ENCODE measurements at regions not wholly inside any gene's neighbourhood (a gene's known extent, or its start where the extent isn't known, plus 50 kb on each side); places are given as distances from the start of the nearest gene placed in this dataset.
A peak's percentile ranks its signal among the peaks of the same experiment; 100 is the strongest.
"Not testable (repeated sequence)": the region's sequence is repeated elsewhere in the genome, so short reads cannot be mapped to it uniquely, and the experiment has no call there.

DNA sequence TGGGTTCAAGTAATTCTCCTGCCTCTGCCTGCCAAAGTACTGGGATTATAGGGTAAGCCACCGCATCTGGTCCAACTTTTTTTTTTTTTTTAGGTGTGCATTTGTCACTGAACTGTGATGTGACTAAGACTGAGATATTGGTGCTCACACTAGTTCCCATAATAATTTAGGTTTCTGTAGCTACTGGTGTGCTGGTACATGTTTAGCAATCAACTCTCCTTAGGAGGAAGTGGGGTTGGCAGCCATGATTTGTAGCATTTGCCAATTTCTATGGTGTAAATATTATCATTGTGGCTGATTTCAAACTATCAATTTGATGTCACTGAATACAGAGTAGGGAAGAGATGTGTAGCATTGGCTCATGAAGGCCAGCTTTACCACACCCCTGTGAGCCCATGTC is 372.7 kb downstream of the EDEM1 start:
- DNase-seq = no peak

DNA sequence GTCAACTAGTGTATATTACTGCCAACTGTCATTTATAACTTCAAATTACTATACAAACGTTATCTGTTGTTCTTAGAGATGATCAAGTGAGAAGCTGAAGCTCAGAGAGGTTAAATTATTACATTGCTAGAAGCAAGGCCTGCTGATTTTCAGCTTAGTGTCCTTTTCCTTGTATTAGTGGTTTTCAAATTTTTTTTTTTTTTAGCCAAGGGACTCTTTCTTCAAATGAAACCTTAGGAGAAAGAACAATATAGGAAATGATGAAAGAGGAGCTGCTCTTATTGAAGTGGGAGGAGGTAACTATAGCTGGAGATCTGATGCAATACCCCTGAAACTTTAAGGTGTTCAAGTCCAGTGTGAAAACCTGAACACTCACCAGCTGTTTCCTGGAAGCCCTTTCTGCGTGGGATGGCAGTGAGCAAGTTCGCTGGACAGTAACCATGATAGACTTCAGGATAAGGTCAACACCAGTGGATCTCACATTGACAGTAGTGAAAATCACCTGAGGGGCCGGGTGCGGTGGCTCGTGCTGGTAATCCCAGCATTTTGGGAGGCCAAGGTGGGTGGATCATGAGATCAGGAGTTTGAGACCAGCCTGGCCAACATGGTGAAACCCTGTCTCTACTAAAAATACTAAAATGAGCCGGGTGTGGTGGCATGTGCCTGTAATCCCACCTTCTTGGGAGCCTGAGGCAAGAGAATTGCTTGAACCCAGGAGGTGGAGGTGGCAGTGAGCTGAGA is 376.2 kb downstream of the EDEM1 start:
- DNase-seq = peak in 1 of 5 donors; percentile 10

DNA sequence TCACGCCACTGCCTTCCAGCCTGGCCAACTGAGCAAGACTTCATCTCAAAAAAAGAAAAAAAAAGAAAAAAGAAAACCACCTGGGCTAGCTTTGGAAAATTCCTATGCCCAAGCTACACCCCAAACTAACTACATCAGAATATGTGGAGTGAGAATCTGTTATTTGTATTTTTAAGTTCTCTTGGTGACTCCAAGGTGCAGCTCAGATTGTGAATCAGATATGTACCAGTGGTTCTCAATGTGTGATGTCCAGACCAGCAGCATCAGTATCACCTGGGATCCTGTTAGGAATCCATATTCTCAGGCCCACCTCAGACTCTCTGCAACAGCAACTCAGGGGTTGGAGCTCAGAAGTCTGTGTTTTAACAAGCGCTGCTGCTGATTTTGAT is 376.8 kb downstream of the EDEM1 start:
- DNase-seq = no peak

DNA sequence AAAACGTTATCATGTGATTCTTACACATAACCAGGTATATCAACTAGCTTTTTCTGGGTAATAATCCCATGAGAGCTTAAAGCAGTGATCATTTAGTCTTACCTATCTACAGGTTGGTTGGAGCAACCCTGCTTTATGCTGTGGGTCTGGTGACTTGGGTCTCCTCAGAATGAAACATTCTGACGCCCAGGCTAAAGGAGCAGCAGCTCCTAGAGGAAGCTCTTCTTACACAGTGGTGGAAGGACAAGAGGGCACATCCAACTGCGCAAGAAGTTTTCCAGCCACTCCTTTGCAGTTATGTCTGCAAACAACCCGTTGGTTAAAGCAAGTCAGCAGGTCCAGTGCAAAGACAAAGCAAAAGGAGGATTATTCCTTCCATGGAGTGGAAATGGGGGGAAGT is 377.5 kb downstream of the EDEM1 start:
- DNase-seq = peak in 1 of 5 donors; percentile 4

DNA sequence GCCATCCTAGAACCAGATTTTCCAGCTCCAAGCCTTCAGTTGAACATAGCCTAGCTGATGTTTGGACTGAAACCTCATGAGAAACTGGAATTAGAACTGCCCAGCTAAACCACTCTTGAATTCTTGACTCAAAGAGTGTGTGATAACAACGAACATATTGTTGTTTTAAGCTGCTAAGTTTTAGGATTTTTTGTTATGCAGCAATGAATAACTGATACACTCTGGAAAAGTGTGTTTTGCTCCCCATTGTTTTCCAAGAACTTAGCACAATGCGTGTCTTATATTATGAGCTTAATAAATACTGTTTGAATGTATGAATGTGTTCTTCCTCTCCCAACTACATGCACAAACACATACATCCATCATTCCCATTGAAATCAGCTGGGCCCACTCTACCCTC is 379.6 kb downstream of the EDEM1 start:
- no peak for DNase-seq

DNA sequence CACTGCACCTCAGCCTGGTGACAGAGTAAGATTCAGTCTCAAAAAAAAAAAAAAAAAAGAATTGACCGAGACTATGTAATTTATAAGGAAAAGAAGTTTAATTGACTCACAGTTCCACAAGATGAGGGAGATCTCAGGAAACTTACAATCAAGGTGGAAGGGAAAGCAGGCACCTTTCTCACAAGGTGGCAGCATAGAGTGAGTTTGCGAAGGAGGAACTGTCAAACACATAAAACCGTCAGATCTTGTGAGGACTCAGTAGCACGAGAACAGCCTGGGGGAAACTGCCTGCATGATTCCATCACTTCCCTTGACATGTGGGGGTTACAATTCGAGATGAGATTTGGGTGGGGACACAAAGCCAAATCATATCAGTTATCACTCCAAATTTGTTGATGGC is 380.9 kb downstream of the EDEM1 start:
- no peak for DNase-seq

DNA sequence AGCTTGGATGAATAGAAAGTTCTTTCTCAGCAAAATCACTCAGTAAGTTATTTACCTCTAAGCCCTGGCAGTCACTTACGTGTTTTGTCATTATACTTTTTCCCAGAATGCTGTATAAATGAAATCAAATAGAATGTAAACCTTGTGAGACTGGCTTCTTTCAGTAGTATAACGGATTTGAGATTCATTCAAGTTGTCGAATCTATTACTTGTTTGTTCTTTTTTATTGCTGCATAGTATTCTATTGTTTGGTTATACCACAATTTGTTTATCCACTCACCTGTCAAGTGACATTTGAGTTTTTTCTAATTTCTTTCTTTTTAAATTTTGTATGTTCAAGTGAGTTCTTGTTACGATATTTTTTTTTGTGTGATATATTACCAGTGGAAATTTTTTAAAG is 381.6 kb downstream of the EDEM1 start:
- DNase-seq = no peak

DNA sequence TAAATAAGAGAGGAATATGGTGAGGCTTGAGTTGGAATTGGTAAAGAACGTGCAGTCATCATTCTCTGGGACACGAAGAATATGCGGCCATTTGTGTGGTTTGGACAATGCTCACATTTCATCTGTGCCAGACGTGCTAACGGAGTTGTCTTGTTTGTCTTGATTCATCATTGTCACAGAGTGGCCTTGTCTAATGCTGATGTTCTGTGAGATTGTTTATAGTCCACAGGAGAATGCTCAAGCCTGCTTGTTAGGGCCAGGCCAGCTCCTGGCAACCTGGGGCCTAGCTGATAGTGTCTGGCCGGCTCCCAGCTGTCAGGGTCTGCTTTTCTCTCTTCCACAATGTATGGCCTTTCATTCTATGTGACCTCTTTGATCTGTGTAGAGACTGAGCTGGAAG is 384.7 kb downstream of the EDEM1 start:
- DNase-seq = no peak

DNA sequence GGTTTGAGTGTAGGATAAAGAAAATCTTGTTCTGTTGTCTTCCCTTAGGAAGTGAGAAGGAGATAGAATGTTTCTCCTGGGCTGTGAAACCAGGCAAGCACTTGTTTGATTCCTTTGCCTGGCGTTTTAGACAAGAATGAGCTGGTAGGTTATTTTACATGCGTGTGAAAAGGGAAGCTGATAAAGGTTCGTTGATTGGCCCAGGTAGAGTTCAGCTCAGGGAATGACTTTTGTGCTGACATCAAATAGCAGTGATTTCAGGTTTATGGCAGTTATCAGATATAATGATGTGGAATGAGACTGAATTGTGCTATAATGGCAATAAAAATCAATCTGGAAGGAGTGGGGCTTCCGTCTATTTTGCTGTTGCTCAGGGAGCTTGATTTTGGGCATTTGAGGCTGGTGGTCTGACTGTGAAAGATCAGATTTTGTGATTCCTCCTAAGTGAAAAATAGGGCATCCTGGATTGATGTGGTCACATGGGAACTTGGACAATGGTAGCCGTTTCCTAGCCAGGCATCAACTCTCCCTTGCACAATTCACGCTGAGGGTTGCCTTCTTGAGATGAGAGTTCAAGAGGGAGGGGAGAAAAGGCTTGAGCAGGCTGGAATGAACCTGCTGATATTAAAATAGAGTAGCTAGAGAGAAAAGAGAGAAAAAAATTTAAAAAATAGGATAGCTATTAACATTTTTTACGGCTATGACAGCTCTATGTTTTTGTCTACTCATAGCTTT is 388.9 kb downstream of the EDEM1 start:
- DNase-seq = no peak

DNA sequence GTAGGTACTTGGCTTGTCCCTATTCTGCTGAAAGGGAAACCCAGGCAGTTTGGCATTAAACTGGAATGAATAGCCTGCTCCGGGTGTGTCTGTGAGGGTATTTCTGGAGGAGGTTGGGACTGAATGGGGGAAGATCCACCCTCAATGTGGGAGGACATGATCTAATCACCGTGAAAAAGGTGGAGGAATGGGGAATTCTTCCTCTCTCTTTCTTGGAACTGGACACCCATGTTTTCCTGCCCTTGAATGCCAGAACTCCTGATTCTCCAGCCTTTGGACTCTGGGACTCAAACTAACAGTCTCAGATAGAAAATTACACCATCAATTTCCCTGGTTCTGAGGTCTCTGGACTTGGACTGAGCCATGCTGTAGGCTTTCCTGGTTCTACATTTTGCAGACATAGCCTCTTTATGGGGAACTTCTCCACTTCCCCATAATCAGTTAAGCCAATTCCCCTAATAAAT is 391.7 kb downstream of the EDEM1 start:
- no peak for DNase-seq

DNA sequence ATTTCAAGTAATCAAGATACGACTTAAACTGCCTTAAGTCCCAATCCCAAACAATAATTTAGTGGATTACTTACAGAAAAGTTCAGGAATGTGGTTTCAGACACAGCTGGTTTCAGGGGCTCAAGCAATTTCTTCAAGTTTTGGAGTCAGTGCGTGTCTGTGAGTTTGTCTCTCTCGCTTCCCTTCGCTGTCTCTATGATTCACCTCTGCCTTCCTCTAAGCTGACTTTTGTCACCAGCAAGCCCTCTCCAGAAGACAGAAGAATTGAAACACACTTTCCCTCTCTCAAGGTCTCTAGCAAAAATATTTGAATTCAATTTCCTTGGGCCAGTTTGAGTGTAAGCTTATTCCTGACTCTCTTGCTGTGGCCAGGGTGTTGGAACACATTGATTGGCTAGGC is 392.4 kb downstream of the EDEM1 start:
- DNase-seq = no peak

DNA sequence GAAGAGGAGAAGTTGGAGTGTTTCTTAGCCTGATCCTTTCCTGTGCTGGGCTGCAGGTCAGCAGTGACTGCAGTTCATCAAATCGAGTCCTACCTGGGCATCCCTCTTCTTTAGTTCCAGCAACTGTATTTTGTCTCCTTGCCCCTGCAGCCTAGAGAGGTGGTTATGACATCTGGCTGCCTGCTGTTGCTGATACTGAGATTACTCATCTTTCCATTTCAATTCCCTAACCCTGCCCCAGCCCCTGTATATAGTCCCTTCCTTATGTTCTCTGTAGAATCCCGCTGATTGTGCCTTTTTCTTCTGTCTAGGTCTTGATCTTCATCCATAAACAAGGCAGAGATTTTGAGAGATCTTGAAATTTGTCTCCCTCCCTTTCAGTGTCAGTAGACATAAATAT is 393.3 kb downstream of the EDEM1 start:
- no peak for DNase-seq

DNA sequence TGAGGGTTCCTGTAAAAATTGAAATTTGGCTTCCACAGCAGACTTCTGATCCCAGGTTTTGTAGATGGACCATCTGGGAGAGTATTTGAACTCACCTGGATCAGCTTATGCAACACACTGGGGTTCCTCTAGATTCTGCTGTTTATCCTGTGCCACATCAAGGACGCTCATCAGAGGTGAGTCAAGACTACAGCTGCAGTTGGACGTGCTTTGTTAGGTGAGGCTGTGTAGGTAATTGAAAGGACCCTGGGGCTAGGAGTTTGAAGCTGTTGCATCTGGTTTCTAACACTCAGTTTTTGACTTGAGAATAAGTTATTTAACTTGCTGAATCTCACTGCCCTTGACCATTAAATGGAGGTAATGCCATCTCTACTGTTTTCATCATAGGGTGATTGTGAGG is 394.2 kb downstream of the EDEM1 start:
- DNase-seq = no peak

DNA sequence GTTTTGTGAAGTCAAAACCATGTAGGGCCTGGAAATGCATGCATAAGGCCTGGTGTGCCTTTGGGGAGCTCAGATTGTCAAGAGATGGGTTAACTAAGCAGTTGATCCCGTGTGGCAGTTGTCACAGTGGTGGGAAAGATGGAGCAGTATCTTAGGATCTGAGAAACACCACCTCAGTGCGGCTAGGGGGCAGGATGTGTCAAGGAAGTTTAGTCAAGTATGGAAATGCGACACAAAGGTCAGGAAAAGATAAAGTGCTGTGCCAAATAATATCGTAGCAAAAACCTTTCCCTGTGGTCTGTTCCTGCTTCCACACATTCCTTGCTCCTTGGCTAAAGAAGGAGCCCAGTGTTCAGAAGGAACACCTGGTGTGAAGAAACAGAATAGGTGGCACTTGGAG is 396.4 kb downstream of the EDEM1 start:
- no peak for DNase-seq

DNA sequence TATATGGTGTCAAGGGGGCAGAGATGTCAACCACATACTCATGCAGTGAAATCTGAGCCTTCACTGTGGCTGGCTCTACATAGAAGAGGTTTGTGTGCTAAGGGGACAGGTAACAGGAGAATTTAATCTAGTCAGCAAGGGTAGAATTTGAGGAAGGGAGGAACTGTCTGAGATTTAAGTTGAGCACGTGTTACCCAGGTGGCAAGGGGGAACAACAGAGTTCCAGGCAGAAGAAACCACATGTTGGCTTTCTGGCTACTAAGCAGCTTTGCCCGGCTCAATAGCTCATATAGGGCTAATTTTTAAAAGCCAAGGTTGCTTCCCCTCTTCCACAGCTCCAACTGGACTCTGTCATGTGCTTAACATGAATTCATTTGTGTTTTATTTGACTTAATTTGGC is 397.6 kb downstream of the EDEM1 start:
- no peak for DNase-seq

DNA sequence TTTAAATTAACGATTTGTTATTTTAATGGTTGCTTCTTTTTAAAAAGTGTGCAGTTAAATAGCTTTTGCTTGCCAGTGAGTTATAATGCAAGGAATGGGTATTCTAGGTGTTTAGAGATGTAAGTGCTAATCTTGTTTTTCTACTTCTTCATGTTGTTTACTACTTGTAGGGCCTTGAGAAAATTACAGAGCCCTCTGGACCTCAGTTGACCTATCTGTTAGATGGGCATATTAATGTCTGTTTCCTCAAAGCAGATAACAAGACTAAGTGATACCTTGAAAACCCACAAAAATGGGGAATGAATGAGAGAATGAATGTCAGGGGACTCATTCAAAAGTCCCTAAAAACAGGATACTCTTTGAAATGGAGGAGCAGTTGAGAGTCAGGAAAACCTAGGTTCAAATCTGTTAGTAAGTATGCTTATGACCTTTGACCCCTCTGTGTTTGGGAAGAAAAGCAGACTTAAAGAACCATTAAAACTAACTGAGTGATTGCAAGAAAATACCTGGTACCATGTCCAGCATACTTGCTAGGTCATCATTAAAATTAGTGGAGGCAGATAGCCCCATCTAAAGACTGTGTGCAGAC is 419.5 kb downstream of the EDEM1 start:
- no peak for DNase-seq

DNA sequence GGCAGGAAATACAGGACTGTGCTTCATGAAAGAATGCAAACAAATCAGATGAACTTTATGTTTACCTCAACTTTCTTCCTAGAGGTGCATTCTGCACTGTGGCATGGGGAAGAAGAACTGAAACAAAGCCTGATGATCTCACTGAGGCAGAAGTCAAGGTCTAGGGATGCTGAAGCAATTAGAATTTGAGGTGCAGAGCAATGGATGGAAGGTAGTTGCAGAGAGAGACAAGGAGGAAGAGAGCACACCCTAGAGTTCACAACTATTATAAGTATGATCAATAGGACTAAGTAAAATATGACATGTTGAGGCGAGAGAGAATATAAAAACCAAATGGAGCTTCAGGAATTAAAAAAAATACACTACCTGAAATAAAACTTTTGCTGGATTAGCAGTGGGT is 420.1 kb downstream of the EDEM1 start:
- no peak for DNase-seq

DNA sequence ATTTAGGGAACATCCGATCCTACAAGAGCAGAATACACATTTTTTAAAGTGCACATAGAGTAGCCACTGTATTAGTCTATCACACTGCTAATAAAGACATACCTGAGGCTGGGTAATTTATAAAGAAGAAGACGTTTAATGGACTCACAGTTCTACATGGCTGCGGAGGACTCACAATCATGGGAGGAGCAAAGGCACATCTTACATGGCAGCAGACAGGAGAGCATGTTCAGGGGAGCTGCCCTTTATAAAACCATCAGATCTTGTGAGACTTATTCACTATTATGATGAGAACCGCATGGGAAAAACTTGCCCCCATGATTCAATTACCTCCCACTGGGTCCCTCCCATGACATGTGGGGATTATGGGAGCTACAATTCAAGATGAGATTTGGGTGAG is 421.5 kb downstream of the EDEM1 start:
- not testable (repeated sequence) for DNase-seq

DNA sequence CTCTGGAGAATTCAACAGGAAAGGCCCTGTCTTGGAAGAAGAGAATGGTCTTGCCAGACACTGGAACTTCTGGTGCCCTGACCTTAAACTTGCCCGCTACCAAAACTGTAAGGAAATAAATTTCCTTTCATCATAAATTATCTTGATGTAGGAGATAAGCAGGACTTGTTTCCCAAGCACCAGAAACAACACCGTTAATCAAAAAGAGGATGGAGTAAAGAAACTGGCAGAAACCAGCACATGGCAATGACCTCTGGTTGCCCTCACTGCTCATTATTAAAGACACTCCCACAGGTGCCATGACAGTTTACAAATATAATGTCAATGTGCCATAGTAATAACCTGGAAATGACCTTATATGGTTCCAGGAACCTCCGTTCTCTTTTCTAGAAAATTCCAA is 426.1 kb downstream of the EDEM1 start:
- no peak for DNase-seq

DNA sequence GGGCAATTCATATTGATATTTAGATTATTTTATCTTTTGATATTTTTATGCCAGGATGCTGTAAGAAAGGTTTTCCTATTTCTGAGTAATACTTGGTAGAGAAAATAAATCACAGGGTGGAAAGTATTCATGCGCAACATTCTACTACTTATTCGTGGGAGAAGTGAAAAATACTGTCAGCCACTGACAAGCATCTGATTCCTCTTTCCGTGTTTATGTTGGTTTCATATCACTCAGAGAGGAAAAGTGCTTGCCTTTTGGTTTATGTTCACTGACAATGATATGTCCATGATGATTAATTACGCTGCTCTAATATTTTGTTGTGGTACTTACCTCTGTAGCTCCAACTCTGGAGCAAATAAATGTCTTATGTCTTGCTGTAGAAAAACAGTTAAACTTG is 429.4 kb downstream of the EDEM1 start:
- no peak for DNase-seq

DNA sequence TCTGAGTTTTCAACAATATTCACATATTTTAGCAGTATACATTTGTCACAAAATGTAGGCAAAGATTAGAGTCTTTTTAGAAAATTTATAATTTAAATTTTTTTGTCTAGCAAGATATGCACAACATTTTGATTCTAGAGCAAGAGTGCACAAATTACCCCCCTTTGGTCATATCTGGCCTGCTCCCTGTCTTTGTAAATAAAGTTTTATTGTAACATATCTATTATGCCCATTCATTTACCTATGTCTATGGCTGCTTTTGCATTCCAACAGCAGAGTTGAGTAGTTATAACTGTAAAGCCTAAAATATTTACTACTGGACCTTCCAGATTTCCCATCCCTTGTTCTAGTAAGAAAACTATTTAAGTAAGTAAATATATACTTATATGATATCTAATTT is 430.7 kb downstream of the EDEM1 start:
- DNase-seq = no peak

DNA sequence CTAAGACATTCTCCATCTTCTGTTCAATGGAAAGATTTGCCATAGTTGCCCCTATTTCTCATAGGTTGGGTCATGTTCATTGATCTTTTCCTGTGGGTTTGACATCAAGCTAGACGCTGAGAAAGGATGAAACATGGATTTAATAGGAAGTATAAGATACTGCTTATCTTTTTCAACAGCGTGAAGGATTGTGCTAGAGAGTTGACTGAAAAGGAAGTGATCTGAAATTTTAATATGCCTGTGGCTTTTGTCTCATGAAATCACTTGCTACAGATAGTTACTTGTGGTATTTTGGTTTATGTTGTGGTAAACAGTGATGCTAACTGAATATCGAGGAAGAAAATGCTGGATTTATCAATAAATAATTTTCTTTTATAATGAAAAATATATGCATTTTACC is 442.9 kb downstream of the EDEM1 start:
- DNase-seq = no peak

DNA sequence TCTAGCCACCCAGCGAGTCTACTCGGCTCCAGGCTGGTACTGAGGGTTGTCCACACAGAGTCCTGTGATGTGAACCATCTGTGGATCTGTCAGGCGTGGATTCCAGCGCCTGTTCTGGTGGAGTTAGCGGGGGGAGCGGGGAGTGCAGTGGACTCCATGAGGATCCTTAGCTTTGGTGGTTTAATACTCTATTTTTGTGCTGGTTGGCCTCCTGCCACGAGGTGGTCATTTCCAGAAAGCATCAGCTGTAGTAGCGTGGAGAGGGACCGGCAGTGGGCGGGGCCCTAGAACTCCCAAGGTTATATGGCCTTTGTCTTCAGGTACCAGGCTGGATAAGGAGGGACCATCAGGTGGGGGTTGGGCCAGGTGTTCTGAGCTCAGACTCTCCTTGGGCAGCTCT is 446.5 kb downstream of the EDEM1 start:
- no peak for DNase-seq

DNA sequence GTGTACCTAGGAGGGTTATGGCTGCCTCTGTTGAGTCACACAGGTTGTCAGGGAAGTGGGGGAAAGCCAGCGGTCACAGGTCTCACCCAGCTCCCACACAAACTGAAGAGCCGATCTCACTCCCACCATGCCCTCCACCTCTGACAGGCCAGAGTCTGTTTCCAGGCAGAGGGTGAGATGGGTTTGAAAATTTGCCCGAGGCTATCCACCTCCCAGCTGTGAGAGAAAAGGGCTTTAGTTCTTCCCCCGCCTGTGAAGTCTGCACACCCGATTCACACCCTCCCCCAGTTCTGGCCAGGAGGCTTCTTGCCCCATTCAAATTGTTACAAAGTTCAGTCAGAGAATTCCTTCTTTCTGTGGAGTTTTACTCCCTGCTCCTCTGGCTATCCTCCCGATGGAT is 446.9 kb downstream of the EDEM1 start:
- DNase-seq = no peak

Measured in T-helper 1 cell (primary cell).